WTC11 (cell line): ENCODE measurements at regions not wholly inside any gene's neighbourhood (a gene's known extent, or its start where the extent isn't known, plus 50 kb on each side); places are given as distances from the start of the nearest gene placed in this dataset.

ENCODE experiments used
- ATAC-seq: fragments of 200-7000 bp; cut with Tn5 transposase; 2 replicates; pipeline ENCODE4 v1.10.0; 2021; ENCODE audit warnings: mild to moderate bottlenecking, moderate library complexity
- CTCF ChIA-PET: fragments of 300-600 bp; sonication (Branson Sonifier 250); formaldehyde crosslinking; loops from one replicate; lab custom pipeline; 2021; ENCODE audit warnings: antibody characterized with exemption; lab: Charles Lee
- POLR2A ChIA-PET: fragments of 350-600 bp; sonication (Branson Sonifier 250); formaldehyde crosslinking; loops from one replicate; lab custom pipeline; 2021; ENCODE audit warnings: antibody characterized with exemption; lab: Charles Lee
- DNase-seq: peaks from one replicate; pipeline ENCODE4 v3.0.0; 2021; ENCODE audit warnings: low spot score
- H3K27ac Mint-ChIP-seq: 2 replicates; pipeline ENCODE4 v1.8.0; 2021; ENCODE audit warnings: mixed read lengths
- H3K27me3 Mint-ChIP-seq: 2 replicates; pipeline ENCODE4 v1.8.0; 2021; ENCODE audit warnings: low read depth, mild to moderate bottlenecking, moderate library complexity, mixed read lengths
- H3K36me3 Mint-ChIP-seq: 2 replicates; pipeline ENCODE4 v1.8.0; 2021; ENCODE audit warnings: mixed read lengths
- H3K4me1 Mint-ChIP-seq: 2 replicates; pipeline ENCODE4 v1.8.0; 2022; ENCODE audit warnings: mixed read lengths
- H3K4me3 Mint-ChIP-seq: 2 replicates; pipeline ENCODE4 v1.8.0; 2021; ENCODE audit warnings: mild to moderate bottlenecking, moderate library complexity, mixed read lengths
- H3K9me3 Mint-ChIP-seq: 2 replicates; pipeline ENCODE4 v1.8.0; 2021; ENCODE audit warnings: mixed read lengths
- CBFB ChIP-seq: sonication (generic); formaldehyde crosslinking; IDR thresholded peaks from 2 replicates; pipeline ENCODE4 v1.8.1; 2022; ENCODE audit warnings: mild to moderate bottlenecking, low read depth, missing genetic modification reagents
- EMX1 ChIP-seq: fragments of 250-450 bp; sonication (Bioruptor Pico); IDR thresholded peaks from 2 replicates; pipeline ENCODE4 v1.8.0; 2021; ENCODE audit warnings: mild to moderate bottlenecking
- GRHL2 ChIP-seq: fragments of 250-450 bp; sonication (Bioruptor Pico); IDR thresholded peaks from 2 replicates; pipeline ENCODE4 v1.8.0; 2022; ENCODE audit warnings: mild to moderate bottlenecking, moderate library complexity; ENCODE audit not compliant: insufficient replicate concordance, severe bottlenecking
- GTF2I ChIP-seq: fragments of 250-450 bp; sonication (Bioruptor Pico); conservative IDR thresholded peaks from 2 replicates; pipeline ENCODE4 v1.4.0; 2021; ENCODE audit warnings: mild to moderate bottlenecking
- MYBL2 ChIP-seq: sonication (generic); formaldehyde crosslinking; IDR thresholded peaks from 2 replicates; pipeline ENCODE4 v1.8.1; 2023; ENCODE audit warnings: mild to moderate bottlenecking, moderate library complexity, missing genetic modification reagents
- NFATC4 ChIP-seq: fragments of 250-450 bp; sonication (Bioruptor Pico); IDR thresholded peaks from 2 replicates; pipeline ENCODE4 v1.9.0; 2021; ENCODE audit warnings: mild to moderate bottlenecking
- NR1H2 ChIP-seq: sonication (generic); formaldehyde crosslinking; IDR thresholded peaks from 2 replicates; pipeline ENCODE4 v1.9.0; 2021; ENCODE audit warnings: mild to moderate bottlenecking, moderate library complexity, missing genetic modification reagents
- SMAD4 ChIP-seq: sonication (generic); formaldehyde crosslinking; IDR thresholded peaks from 2 replicates; pipeline ENCODE4 v1.8.0; 2022; ENCODE audit warnings: mild to moderate bottlenecking, missing genetic modification reagents
- SP1 ChIP-seq: sonication (generic); formaldehyde crosslinking; conservative IDR thresholded peaks from 2 replicates; pipeline ENCODE4 v1.8.1; 2022; ENCODE audit warnings: missing genetic modification reagents
- ZNF423 ChIP-seq: fragments of 250-450 bp; sonication (Bioruptor Pico); IDR thresholded peaks from 2 replicates; pipeline ENCODE4 v2.1.2; 2022; ENCODE audit warnings: mild to moderate bottlenecking, moderate library complexity
- TF ChIP-seq, protein P1 (sequence below): sonication (generic); formaldehyde crosslinking; IDR thresholded peaks from 2 replicates; pipeline ENCODE4 v1.8.1; 2023; ENCODE audit warnings: mild to moderate bottlenecking, missing genetic modification reagents, moderate library complexity
- TF ChIP-seq, protein P2 (sequence below): sonication (generic); formaldehyde crosslinking; IDR thresholded peaks from 2 replicates; pipeline ENCODE4 v1.8.0; 2022; ENCODE audit warnings: mild to moderate bottlenecking, missing genetic modification reagents
- TF ChIP-seq, protein P3 (sequence below): fragments of 250-450 bp; sonication (Bioruptor Pico); IDR thresholded peaks from 2 replicates; pipeline ENCODE4 v2.1.2; 2022; ENCODE audit warnings: mild to moderate bottlenecking, moderate library complexity
- TF ChIP-seq, protein P4 (sequence below): sonication (generic); formaldehyde crosslinking; conservative IDR thresholded peaks from 2 replicates; pipeline ENCODE4 v1.8.1; 2022; ENCODE audit warnings: mild to moderate bottlenecking, missing genetic modification reagents
- TF ChIP-seq, protein P5 (sequence below): fragments of 200-600 bp; IDR thresholded peaks from 2 replicates; pipeline ENCODE4 v1.8.0; 2022; ENCODE audit warnings: antibody characterized with exemption
- TF ChIP-seq, protein P6 (sequence below): sonication (generic); formaldehyde crosslinking; conservative IDR thresholded peaks from 2 replicates; pipeline ENCODE4 v1.8.1; 2023; ENCODE audit warnings: mild to moderate bottlenecking, low read depth, missing genetic modification reagents, moderate library complexity
- TF ChIP-seq, protein P7 (sequence below): sonication (generic); formaldehyde crosslinking; IDR thresholded peaks from 2 replicates; pipeline ENCODE4 v1.8.0; 2023; ENCODE audit warnings: missing genetic modification reagents
- TF ChIP-seq, protein P8 (sequence below): fragments of 250-450 bp; sonication (Bioruptor Pico); conservative IDR thresholded peaks from 2 replicates; pipeline ENCODE4 v1.9.0; 2021; ENCODE audit warnings: mild to moderate bottlenecking
- TF ChIP-seq, protein P9 (sequence below): fragments of 250-450 bp; sonication (Bioruptor Pico); IDR thresholded peaks from 2 replicates; pipeline ENCODE4 v1.9.0; 2021; ENCODE audit warnings: mild to moderate bottlenecking

DNA sequence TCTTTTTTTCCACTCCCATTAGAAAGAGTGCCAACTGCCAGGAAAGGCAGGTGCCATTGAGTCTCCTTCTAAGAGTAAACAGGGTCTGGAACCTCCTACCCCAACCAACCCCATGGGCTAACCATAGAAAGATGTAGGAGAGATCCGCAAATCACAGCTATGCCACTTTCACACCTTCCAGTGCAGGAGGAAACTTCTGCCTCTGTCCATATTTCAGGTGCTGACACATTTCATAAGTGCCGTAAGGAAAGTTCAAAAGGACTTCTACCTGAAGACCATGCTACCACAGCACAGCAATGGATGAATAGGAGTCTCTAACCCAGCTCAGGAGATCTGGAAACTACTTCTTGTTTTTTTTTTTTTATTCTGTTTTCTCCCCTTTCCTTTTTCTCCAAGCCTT, 145.8 kb downstream of the FBXO8 start:
- no peaks in the 10 kb centered on the region for H3K27me3 Mint-ChIP-seq
- TF ChIP-seq GTF2I (CRISPR knock-in tag) (no peak), NFATC4 (CRISPR knock-in tag) (no peak), ZNF423 (no peak), SP1 (no peak)
- TF ChIP-seq, protein P1, sequence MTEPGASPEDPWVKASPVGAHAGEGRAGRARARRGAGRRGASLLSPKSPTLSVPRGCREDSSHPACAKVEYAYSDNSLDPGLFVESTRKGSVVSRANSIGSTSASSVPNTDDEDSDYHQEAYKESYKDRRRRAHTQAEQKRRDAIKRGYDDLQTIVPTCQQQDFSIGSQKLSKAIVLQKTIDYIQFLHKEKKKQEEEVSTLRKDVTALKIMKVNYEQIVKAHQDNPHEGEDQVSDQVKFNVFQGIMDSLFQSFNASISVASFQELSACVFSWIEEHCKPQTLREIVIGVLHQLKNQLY: no peak
- TF ChIP-seq, protein P2, sequence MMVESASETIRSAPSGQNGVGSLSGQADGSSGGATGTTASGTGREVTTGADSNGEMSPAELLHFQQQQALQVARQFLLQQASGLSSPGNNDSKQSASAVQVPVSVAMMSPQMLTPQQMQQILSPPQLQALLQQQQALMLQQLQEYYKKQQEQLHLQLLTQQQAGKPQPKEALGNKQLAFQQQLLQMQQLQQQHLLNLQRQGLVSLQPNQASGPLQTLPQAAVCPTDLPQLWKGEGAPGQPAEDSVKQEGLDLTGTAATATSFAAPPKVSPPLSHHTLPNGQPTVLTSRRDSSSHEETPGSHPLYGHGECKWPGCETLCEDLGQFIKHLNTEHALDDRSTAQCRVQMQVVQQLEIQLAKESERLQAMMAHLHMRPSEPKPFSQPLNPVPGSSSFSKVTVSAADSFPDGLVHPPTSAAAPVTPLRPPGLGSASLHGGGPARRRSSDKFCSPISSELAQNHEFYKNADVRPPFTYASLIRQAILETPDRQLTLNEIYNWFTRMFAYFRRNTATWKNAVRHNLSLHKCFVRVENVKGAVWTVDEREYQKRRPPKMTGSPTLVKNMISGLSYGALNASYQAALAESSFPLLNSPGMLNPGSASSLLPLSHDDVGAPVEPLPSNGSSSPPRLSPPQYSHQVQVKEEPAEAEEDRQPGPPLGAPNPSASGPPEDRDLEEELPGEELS (CRISPR knock-in tag): no peak
- TF ChIP-seq, protein P3, sequence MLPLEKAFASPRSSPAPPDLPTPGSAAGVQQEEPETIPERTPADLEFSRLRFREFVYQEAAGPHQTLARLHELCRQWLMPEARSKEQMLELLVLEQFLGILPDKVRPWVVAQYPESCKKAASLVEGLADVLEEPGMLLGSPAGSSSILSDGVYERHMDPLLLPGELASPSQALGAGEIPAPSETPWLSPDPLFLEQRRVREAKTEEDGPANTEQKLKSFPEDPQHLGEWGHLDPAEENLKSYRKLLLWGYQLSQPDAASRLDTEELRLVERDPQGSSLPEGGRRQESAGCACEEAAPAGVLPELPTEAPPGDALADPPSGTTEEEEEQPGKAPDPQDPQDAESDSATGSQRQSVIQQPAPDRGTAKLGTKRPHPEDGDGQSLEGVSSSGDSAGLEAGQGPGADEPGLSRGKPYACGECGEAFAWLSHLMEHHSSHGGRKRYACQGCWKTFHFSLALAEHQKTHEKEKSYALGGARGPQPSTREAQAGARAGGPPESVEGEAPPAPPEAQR (CRISPR knock-in tag): no peak
- no peak for ATAC-seq
- no peak overlapping the region for H3K27ac Mint-ChIP-seq
- H3K9me3 Mint-ChIP-seq: no peaks in the 10 kb centered on the region
- no peak for DNase-seq
- peaks cover 18% of the 10 kb centered on the region for H3K4me1 Mint-ChIP-seq
- H3K36me3 Mint-ChIP-seq: no peaks in the 10 kb centered on the region
- ChIA-PET POLR2A (interaction anchor here (0.7 kb wide), 1 partner anchor 254 kb away, joined by 4 read pairs; no protein-coding TSS in a partner anchor), CTCF (no interaction called here)
- no peak overlapping the region for H3K4me3 Mint-ChIP-seq

DNA sequence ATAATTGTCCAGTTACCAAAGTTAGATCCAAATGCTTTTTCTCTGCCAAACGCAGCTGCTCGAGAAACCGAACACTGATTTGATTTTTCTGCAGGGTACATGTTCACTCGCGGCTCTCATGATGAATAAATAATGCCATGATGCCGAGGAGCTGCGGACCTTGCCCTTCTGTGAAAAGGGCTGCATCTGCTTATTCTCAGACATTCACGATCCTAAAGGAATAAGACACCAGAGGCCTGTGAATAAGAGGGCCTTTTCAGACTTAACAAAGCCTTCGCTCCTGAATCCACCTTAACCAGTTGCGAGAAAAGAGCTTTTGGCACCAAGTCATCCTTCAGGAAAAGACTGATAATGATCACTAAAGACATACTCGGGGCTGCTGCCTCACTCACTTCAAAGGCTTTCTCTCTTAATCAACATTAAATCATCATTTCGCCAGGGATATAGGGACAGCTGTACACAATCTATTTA, 147.5 kb downstream of the FBXO8 start:
- Mint-ChIP-seq H3K4me3 (peak overlapping the region; percentile 31; the same call in 1 of the 2 replicates), H3K27me3 (no peaks in the 10 kb centered on the region), H3K9me3 (no peaks in the 10 kb centered on the region), H3K27ac (peak overlapping the region; percentile 42; the same call in 1 of the 2 replicates), H3K36me3 (no peaks in the 10 kb centered on the region), H3K4me1 (peaks cover 18% of the 10 kb centered on the region)
- CTCF ChIA-PET: no interaction called here
- ATAC-seq: peak; percentile 67
- no peak for DNase-seq
- POLR2A ChIA-PET: no interaction called here
- TF ChIP-seq NR1H2 (CRISPR knock-in tag) (no peak), ZNF423 (no peak), MYBL2 (CRISPR knock-in tag) (no peak), CBFB (CRISPR knock-in tag) (no peak), GRHL2 (CRISPR knock-in tag) (no peak), SMAD4 (CRISPR knock-in tag) (no peak), EMX1 (CRISPR knock-in tag) (no peak)
- TF ChIP-seq, protein P4, sequence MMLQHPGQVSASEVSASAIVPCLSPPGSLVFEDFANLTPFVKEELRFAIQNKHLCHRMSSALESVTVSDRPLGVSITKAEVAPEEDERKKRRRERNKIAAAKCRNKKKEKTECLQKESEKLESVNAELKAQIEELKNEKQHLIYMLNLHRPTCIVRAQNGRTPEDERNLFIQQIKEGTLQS: no peak
- TF ChIP-seq, protein P1: no peak
- TF ChIP-seq, protein P5, sequence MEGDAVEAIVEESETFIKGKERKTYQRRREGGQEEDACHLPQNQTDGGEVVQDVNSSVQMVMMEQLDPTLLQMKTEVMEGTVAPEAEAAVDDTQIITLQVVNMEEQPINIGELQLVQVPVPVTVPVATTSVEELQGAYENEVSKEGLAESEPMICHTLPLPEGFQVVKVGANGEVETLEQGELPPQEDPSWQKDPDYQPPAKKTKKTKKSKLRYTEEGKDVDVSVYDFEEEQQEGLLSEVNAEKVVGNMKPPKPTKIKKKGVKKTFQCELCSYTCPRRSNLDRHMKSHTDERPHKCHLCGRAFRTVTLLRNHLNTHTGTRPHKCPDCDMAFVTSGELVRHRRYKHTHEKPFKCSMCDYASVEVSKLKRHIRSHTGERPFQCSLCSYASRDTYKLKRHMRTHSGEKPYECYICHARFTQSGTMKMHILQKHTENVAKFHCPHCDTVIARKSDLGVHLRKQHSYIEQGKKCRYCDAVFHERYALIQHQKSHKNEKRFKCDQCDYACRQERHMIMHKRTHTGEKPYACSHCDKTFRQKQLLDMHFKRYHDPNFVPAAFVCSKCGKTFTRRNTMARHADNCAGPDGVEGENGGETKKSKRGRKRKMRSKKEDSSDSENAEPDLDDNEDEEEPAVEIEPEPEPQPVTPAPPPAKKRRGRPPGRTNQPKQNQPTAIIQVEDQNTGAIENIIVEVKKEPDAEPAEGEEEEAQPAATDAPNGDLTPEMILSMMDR: no peak
- TF ChIP-seq, protein P6, sequence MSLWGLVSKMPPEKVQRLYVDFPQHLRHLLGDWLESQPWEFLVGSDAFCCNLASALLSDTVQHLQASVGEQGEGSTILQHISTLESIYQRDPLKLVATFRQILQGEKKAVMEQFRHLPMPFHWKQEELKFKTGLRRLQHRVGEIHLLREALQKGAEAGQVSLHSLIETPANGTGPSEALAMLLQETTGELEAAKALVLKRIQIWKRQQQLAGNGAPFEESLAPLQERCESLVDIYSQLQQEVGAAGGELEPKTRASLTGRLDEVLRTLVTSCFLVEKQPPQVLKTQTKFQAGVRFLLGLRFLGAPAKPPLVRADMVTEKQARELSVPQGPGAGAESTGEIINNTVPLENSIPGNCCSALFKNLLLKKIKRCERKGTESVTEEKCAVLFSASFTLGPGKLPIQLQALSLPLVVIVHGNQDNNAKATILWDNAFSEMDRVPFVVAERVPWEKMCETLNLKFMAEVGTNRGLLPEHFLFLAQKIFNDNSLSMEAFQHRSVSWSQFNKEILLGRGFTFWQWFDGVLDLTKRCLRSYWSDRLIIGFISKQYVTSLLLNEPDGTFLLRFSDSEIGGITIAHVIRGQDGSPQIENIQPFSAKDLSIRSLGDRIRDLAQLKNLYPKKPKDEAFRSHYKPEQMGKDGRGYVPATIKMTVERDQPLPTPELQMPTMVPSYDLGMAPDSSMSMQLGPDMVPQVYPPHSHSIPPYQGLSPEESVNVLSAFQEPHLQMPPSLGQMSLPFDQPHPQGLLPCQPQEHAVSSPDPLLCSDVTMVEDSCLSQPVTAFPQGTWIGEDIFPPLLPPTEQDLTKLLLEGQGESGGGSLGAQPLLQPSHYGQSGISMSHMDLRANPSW: no peak
- TF ChIP-seq, protein P7, sequence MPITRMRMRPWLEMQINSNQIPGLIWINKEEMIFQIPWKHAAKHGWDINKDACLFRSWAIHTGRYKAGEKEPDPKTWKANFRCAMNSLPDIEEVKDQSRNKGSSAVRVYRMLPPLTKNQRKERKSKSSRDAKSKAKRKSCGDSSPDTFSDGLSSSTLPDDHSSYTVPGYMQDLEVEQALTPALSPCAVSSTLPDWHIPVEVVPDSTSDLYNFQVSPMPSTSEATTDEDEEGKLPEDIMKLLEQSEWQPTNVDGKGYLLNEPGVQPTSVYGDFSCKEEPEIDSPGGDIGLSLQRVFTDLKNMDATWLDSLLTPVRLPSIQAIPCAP (CRISPR knock-in tag): no peak
- TF ChIP-seq, protein P8, sequence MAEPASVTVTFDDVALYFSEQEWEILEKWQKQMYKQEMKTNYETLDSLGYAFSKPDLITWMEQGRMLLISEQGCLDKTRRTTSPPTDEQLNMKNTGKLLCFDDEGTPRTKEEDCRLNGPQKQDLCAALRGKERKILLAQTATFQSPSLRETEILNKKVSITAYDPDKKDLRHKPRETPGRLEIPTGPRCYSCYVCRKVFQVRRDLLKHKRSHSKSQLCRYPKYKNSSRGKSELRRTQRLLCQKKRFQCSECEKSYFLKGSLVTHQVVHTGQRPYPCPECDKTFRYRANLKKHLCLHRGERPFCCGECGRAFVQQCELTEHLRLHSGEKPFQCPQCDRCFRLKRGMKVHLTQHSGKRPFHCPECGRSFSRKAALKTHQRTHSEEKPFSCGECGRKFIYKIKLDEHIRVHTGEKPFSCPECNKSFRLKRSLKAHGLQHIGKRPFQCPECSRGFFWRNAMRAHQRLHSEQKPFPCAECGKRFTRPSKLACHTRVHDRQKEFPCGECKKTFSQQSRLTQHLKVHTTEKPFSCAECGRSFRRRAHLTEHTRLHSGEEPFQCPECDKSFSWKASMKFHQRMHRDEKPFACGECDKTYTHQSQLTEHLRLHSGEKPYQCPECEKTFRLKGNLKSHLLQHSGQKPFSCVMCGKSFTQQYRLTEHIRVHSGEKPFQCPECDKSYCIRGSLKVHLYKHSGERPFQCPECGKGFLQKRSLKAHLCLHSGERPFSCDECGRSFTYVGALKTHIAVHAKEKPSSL (CRISPR knock-in tag): no peak
- TF ChIP-seq, protein P9, sequence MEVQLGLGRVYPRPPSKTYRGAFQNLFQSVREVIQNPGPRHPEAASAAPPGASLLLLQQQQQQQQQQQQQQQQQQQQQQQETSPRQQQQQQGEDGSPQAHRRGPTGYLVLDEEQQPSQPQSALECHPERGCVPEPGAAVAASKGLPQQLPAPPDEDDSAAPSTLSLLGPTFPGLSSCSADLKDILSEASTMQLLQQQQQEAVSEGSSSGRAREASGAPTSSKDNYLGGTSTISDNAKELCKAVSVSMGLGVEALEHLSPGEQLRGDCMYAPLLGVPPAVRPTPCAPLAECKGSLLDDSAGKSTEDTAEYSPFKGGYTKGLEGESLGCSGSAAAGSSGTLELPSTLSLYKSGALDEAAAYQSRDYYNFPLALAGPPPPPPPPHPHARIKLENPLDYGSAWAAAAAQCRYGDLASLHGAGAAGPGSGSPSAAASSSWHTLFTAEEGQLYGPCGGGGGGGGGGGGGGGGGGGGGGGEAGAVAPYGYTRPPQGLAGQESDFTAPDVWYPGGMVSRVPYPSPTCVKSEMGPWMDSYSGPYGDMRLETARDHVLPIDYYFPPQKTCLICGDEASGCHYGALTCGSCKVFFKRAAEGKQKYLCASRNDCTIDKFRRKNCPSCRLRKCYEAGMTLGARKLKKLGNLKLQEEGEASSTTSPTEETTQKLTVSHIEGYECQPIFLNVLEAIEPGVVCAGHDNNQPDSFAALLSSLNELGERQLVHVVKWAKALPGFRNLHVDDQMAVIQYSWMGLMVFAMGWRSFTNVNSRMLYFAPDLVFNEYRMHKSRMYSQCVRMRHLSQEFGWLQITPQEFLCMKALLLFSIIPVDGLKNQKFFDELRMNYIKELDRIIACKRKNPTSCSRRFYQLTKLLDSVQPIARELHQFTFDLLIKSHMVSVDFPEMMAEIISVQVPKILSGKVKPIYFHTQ (CRISPR knock-in tag): no peak
